Left colon (tissue), 2 donors: ENCODE measurements at regions not wholly inside any gene's neighbourhood (a gene's known extent, or its start where the extent isn't known, plus 50 kb on each side); places are given as distances from the start of the nearest gene placed in this dataset.
"Not testable (repeated sequence)": the region's sequence is repeated elsewhere in the genome, so short reads cannot be mapped to it uniquely, and the experiment has no call there.

Source experiments
- ATAC-seq: fragments of 200-7000 bp; cut with Tn5 transposase; one replicate; pipeline ENCODE4 v1.9.1; 2020; ENCODE audit warnings: mild to moderate bottlenecking, moderate library complexity
- DNase-seq, 2 donors: peaks; one replicate each; pipeline ENCODE4 v3.0.0-alpha.2; 2020
- intact Hi-C, 2 donors: fragments of 100-400 bp; cut with DNase I in 1 of 2; cut with micrococcal nuclease in 1 of 2; formaldehyde crosslinking; loops; one replicate each; pipeline versions ENCODE4 v1.11.2 to v1.14.0; 2022; cut with DNase I, micrococcal nuclease
- donor health status: DM: no; HTN: no; CAD: no.
- donor health status: DM: yes; HTN: yes; CAD: no.

DNA sequence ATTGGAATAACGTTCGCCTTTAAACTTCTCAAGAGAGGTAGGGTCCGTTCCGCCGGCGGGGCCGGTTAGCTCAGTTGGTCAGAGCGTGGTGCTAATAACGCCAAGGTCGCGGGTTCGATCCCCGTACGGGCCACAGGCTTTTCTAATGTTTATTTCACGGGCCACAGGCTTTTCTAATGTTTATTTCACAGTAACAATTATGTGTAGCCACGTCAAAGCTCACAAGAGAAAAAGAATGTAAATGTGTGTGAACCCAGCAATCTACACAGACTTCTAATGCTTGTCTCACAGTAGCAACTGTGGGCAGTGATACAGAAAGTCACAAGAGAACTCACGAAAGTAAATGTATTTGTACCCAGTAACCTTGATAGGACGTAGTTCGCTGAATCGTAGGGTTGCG is 121.0 kb upstream of the ZNF322 start:
- DNase-seq, ATAC-seq, intact Hi-C loops: not testable (repeated sequence)

DNA sequence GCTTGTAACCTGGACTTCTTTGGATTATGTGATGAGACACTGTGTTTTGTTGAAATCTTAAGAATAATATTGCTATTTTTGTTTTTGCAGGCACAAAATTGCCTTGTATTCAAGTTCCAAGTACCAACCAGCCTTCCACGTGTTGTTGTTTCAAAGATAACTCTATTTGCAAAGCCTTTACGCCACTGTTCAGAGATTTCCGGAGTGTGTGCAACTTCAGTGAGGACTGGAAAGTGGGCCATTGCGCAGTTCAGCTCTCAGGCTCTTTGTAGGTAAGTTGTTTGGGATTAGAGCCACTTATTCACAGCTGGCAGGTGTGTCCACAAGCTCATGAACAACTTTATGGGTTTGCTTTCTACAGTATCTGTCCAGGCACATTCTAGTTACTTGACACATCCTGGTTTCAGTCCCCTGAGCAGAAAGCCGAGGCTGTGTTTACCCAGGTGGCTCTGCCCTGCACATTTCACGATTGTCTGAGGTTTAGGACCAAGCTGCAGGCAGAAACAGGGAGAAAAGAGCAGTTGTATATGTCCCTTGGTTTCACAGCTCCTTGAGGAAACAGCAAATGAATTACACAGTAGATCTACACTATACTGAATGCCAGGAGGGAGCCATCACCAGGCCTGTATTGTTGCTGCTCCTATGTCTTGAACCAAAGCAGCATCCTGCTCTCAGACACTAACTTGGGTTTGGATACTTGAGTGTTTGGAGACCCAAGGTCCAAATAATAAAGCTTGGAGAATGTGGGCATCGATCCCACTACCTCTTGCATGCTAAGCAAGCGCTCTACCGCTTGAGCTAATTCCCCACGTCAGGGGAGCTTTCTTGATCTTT is 136.1 kb upstream of the ZNF322 start:
- intact Hi-C loops, ATAC-seq, DNase-seq: not testable (repeated sequence)

GRCh38 chr6:26799903-26800633 is 140.5 kb upstream of the ZNF322 start:
- ATAC-seq, intact Hi-C loops, DNase-seq: not testable (repeated sequence)

DNA sequence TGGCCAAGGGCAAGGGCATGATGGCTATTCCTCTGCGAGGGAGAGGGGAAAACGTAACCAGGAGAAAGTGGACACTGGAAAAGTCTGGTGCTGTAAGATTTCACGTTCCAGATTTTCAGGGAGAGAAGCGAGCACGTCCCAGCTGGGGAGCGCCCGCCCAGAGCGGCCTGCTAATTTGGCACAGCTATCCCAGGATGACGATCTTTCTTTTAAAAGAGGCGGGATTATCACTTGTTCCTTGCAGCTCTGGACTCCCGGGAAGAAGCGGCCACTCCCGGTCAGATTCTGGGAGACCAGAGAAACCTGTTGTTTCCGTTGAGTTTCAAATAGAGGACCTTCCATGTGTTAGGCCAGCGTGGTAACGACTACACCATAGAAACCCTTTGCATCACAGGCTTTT is 144.2 kb upstream of the ZNF322 start:
- ATAC-seq, intact Hi-C loops, DNase-seq: not testable (repeated sequence)

- ATAC-seq, DNase-seq, intact Hi-C loops: not testable (repeated sequence)
These were observed 152.1 kb upstream of the ZNF322 start for GRCh38 chr6:26811486-26812116.

DNA sequence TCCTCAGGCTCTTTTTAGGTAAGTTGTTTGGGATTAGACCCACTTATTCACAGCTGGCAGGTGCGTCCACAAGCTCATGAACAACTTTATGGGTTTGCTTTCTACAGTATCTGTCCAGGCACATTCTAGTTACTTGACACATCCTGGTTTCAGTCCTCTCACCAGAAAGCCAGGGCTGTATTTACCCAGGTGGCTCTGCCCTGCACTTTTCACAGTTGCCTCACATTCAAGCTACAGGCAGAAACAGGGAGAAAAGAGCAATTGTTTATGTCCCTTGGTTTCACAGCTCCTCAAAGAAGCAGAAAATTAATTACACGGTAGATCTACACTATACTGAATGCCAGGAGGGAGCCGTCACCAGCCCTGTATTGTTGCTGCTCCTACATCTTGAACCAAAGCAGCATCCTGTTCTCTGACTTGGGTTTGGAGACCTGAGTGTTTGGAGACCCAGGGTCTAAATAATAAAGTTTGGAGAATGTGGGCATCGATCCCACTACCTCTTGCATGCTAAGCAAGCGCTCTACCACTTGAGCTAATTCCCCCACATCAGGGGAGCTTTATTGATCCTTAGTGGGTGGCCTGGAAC is 159.2 kb upstream of the ZNF322 start:
- ATAC-seq, intact Hi-C loops, DNase-seq: not testable (repeated sequence)

DNA sequence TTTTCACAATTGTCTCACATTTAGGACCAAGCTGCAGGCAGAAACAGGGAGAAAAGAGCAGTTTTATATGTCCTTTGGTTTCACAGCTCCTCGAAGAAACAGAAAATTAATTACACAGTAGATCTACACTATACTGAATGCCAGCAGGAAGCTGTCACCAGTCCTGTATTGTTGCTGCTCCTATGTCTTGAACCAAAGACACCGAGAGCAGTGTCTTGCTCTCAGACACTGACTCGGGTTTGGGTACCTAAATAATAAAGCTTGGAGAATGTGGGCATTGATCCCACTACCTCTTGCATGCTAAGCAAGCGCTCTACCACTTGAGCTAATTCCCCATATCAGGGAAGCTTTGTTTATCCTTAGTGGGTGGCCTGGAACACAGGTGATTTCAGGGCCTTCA is 168.4 kb upstream of the ZNF322 start:
- ATAC-seq, DNase-seq, intact Hi-C loops: not testable (repeated sequence)

GRCh38 chr6:26829480-26829879 is 169.9 kb upstream of the ZNF322 start:
- DNase-seq, intact Hi-C loops, ATAC-seq: not testable (repeated sequence)

GRCh38 chr6:26830992-26831391 is 171.4 kb upstream of the ZNF322 start:
- ATAC-seq, intact Hi-C loops: not testable (repeated sequence)

DNA sequence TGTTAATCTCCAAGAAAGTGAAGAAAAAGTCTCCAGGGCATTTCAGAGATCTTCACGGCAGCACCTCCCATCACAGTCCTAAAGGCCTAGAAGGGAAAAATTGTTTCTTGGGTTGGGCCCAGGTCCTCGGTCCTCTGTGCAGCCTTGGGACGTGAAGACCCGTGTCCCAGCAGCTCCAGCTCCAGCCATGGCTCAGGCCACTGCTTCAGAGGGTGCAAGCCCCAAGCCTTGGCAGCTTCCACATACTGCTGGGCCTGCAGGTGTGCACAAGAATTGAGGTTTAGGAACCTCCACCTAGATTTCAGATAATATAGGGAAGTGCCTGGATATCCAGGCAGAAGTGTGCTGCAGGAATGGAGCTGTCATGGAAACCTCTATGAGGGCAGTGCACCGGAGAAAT is 176.2 kb upstream of the ZNF322 start:
- intact Hi-C loops, ATAC-seq, DNase-seq: not testable (repeated sequence)

More at GRCh38 chr6:26830992-26831391, 171.4 kb upstream of the ZNF322 start:
- not testable (repeated sequence) for DNase-seq

GRCh38 chr6:26836657-26837056 is 177.1 kb upstream of the ZNF322 start:
- intact Hi-C loops, DNase-seq, ATAC-seq: not testable (repeated sequence)

DNA sequence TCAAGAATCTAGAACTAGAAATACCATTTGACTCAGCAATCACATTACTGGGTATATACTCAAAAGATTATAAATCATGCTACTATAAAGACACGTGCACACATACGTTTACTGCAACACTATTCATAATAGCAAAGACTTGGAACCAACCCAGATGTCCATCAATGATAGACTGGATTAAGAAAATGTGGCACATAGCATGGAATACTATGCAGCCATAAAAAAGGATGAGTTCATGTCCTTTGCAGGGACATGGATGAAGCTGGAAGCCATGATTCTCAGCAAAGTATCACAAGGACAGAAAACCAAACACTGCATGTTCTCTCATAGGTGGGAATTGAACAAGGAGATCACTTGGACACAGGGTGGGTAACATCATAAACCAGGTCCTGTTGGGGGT is 185.3 kb upstream of the ZNF322 start:
- ATAC-seq, intact Hi-C loops, DNase-seq: not testable (repeated sequence)

DNA sequence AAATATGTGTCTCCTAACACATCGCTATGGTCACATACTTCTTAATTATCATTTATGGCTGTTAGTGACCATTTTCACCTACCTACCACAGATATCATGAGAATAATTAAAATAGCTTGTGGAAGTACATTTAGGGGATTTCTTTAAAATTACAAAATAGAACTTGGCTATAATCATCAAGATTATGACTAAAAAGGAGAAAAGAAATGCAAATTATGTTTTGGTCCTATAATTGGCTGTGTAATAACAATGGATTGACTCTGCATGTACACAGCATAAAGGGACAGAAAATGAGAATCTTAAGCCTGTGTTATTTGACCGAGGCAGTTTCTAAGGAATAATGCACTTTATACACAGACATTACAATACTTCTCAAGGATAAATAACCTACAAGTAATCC is 197.7 kb upstream of the ZNF322 start:
- ATAC-seq, DNase-seq, intact Hi-C loops: not testable (repeated sequence)

DNA sequence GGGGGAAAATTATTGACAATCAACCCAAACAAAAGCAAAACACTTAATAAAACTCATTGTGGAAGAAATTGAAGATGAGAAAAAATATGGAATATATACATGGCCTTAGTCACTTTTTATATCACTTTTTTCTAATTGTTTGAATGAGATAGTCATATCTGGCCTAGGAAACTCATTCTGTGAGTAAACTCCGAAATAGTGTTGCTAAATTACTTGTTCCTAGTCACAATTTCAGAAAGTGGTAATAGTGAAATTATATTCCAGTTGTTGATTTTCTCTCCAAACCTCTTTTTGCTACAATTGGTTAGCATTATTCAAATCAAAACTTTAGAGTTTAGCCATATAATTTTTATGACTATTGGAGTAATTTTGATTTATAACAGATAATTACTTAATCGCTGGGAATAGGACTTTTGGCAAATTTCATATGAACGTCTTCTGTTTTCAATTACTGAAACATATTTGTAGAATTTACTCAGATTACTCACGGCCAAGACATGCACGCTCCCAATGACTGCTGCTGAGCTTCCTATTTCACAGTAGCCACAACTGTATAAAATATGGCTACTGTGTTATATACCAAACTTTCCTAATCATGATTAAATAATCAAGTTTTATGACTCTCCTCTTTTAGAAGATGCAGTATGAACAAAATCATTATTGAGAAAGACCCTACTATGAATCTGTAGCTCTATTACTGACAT is 199.7 kb upstream of the ZNF322 start:
- DNase-seq, intact Hi-C loops, ATAC-seq: not testable (repeated sequence)

DNA sequence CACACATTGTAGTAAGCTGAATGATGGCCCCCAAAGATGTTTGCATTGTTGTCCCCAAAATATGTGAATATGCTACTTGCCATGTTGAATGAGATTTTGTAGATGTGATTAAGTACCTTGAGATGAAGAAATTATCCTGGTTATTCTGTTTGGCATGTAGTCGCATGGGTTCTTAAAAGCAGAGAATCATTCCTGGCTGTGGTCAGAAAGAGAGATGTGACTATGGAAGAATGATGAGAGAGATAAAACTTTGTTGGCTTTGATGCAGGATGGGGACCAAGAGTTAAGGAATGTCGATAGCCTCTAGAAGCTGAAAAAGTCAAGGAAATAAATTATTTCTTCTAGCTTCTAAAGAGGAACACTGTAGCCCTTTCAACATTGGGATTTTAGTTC is 200.2 kb upstream of the ZNF322 start:
- DNase-seq, intact Hi-C loops, ATAC-seq: not testable (repeated sequence)

DNA sequence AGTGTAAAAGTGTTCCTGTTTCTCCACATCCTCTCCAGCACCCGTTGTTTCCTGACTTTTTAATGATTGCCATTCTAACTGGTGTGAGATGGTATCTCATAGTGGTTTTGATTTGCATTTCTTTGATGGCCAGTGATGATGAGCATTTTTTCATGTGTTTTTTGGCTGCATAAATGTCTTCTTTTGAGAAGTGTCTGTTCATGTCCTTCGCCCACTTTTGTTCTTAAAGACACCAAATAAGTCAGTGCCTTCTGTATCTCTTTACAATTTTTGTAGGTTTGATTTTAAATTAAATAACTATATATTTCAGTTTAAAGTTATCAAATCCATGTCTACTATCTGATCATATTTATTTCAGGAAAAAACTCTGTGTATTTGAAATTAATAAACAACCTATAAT is 202.4 kb upstream of the ZNF322 start:
- ATAC-seq, DNase-seq, intact Hi-C loops: not testable (repeated sequence)

DNA sequence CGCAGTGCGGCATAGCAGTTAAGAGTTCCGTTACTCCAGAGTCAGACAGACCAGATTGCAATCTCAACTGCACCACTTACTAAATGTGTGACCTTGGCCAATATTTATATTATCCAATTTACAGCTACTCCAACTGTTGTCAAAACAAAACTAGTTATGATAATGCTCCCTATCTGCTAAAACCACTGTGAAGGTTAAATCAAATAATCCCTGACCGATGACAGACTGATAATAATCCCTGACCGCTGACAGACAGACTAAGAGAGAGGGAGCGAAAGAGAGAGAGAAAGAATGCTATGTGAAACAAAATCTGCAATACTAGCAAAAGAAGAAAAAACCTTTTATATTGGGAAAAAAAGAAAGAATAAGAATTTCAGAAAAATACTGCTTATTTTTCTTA is 204.1 kb upstream of the ZNF322 start:
- intact Hi-C loops, DNase-seq, ATAC-seq: not testable (repeated sequence)

DNA sequence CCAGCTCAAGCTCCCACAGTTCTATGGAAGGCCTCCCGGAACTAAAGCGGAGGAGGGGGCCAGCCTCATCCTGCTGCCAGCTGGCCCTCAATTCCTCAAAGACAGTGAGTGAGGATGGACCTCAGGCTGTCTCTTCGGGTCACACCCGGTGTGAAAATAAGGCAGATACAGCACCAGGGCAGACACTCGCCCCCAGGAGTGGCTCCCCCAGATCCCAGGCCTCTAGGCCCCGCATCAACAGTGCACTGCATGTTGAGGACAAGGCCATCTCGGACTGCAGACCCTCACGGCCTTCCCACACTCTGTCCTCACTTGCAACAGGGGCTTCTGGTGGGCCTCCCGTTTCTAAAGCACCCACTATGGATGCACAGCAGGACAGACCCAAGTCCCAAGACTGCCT is 239.2 kb upstream of the ZNF322 start:
- intact Hi-C loops, DNase-seq, ATAC-seq: not testable (repeated sequence)
